RWPE2 (cell line): ENCODE measurements at regions not wholly inside any gene's neighbourhood (a gene's known extent, or its start where the extent isn't known, plus 50 kb on each side); places are given as distances from the start of the nearest gene placed in this dataset.

Experiments
- ATAC-seq: fragments of 200-7000 bp; cut with Tn5 transposase; 3 replicates; pipeline ENCODE4 v1.9.1; 2021; ENCODE audit warnings: low read depth
- DNase-seq: peaks from one replicate; pipeline ENCODE4 v3.0.0-alpha.2; 2020; ENCODE audit warnings: low spot score
- H3K27ac ChIP-seq: fragments of 450-650 bp; 2 replicates; pipeline ENCODE4 v1.5.1; 2017; ENCODE audit warnings: mild to moderate bottlenecking; ENCODE audit not compliant: poor library complexity, severe bottlenecking
- H3K27me3 ChIP-seq: fragments of 250-450 bp; sonication (Bioruptor Pico); 2 replicates; pipeline ENCODE4 v1.5.1; 2021; ENCODE audit warnings: mild to moderate bottlenecking, moderate library complexity; ENCODE audit not compliant: insufficient read depth, poor library complexity, severe bottlenecking
- H3K36me3 ChIP-seq: fragments of 250-450 bp; sonication (Bioruptor Pico); 2 replicates; pipeline ENCODE4 v1.5.1; 2020; ENCODE audit warnings: low read depth, mild to moderate bottlenecking, moderate library complexity
- H3K4me1 ChIP-seq: fragments of 250-450 bp; sonication (Bioruptor Pico); 2 replicates; pipeline ENCODE4 v1.5.1; 2021; ENCODE audit warnings: mild to moderate bottlenecking, moderate library complexity; ENCODE audit not compliant: insufficient read depth, poor library complexity, severe bottlenecking
- H3K4me3 ChIP-seq: fragments of 250-450 bp; sonication (Bioruptor Pico); 2 replicates; pipeline ENCODE4 v1.5.1; 2021; ENCODE audit warnings: mild to moderate bottlenecking, moderate library complexity; ENCODE audit not compliant: severe bottlenecking
- H3K9me3 ChIP-seq: fragments of 250-450 bp; sonication (Bioruptor Pico); 2 replicates; pipeline ENCODE4 v1.5.1; 2021; ENCODE audit warnings: mild to moderate bottlenecking, moderate library complexity; ENCODE audit not compliant: severe bottlenecking
- CTCF ChIP-seq: fragments of 450-650 bp; IDR thresholded peaks from one replicate; pipeline ENCODE4 v1.5.1; 2017; ENCODE audit warnings: mild to moderate bottlenecking, moderate library complexity; ENCODE audit not compliant: poor library complexity, severe bottlenecking

GRCh38 chr11:116492600-116492999, 280.2 kb downstream of the BUD13 start:
- no peak for TF ChIP-seq CTCF
- Histone ChIP-seq H3K4me3 (no peak overlapping the region), H3K27me3 (peaks cover 9% of the 10 kb centered on the region), H3K36me3 (no peaks in the 10 kb centered on the region), H3K9me3 (no peaks in the 10 kb centered on the region), H3K27ac (no peak overlapping the region), H3K4me1 (no peaks in the 10 kb centered on the region)
- no peak for ATAC-seq
- no peak for DNase-seq

- H3K4me1 ChIP-seq = no peaks in the 10 kb centered on the region
- ATAC-seq (no peak), DNase-seq (no peak)
- H3K4me3 ChIP-seq = no peak overlapping the region
- no peak overlapping the region for H3K27ac ChIP-seq
- H3K9me3 ChIP-seq = no peaks in the 10 kb centered on the region
- no peaks in the 10 kb centered on the region for H3K36me3 ChIP-seq
- peaks cover 9% of the 10 kb centered on the region for H3K27me3 ChIP-seq
- TF ChIP-seq CTCF = no peak
Observed at GRCh38 chr11:116488836-116489389, 283.9 kb downstream of the BUD13 start.

GRCh38 chr11:116485425-116485824, 287.4 kb downstream of the BUD13 start:
- Histone ChIP-seq H3K36me3 (no peaks in the 10 kb centered on the region), H3K9me3 (no peaks in the 10 kb centered on the region), H3K27me3 (peaks cover 9% of the 10 kb centered on the region), H3K4me1 (no peaks in the 10 kb centered on the region), H3K4me3 (no peak overlapping the region), H3K27ac (no peak overlapping the region)
- no peak for TF ChIP-seq CTCF
- no peak for DNase-seq
- no peak for ATAC-seq

- no peak overlapping the region for H3K27ac ChIP-seq
- DNase-seq (no peak), ATAC-seq (no peak)
- no peaks in the 10 kb centered on the region for H3K36me3 ChIP-seq
- TF ChIP-seq CTCF = no peak
- no peaks in the 10 kb centered on the region for H3K9me3 ChIP-seq
- H3K4me1 ChIP-seq = no peaks in the 10 kb centered on the region
- H3K27me3 ChIP-seq = no peaks in the 10 kb centered on the region
- no peak overlapping the region for H3K4me3 ChIP-seq
Observed at GRCh38 chr11:116482716-116483115, 290.1 kb downstream of the BUD13 start.

GRCh38 chr11:116481126-116481675, 291.6 kb downstream of the BUD13 start:
- no peak for TF ChIP-seq CTCF
- Histone ChIP-seq H3K4me3 (no peak overlapping the region), H3K36me3 (no peaks in the 10 kb centered on the region), H3K9me3 (no peaks in the 10 kb centered on the region), H3K27ac (no peak overlapping the region), H3K27me3 (no peaks in the 10 kb centered on the region), H3K4me1 (no peaks in the 10 kb centered on the region)
- DNase-seq (no peak), ATAC-seq (no peak)
